Spleen (tissue), 11 donors: ENCODE measurements at regions not wholly inside any gene's neighbourhood (a gene's known extent, or its start where the extent isn't known, plus 50 kb on each side); places are given as distances from the start of the nearest gene placed in this dataset.

Experiments used
- DNase-seq: peaks from one replicate; pipeline ENCODE4 v3.0.0-alpha.2; 2020
- H3K27ac ChIP-seq, 8 donors: fragments of 200-600 bp; sonication (generic) in 7 of 8; 1 replicate in 4 of 8; 2 replicates in 4 of 8; pipeline versions ENCODE4 v1.5.0 to v1.8.0; 2016 to 2021; ENCODE audit warnings: inconsistent platforms in 4 of 8, mild to moderate bottlenecking in 4 of 8, moderate library complexity in 1 of 8
- H3K27me3 ChIP-seq, 7 donors: fragments of 200-600 bp; sonication (generic) in 6 of 7; replicated peaks in 1 of 7; 1 replicate in 4 of 7; 2 replicates in 3 of 7; pipeline versions ENCODE4 v1.5.0 to v1.8.0; 2016 to 2021; ENCODE audit warnings: inconsistent platforms in 3 of 7, mild to moderate bottlenecking in 1 of 7
- H3K36me3 ChIP-seq, 6 donors: fragments of 200-600 bp; sonication (generic) in 5 of 6; 1 replicate in 4 of 6; 2 replicates in 2 of 6; pipeline versions ENCODE4 v1.5.0 to v1.8.0; 2016 to 2021; ENCODE audit warnings: inconsistent platforms in 2 of 6
- H3K4me1 ChIP-seq, 6 donors: fragments of 200-600 bp; sonication (generic) in 5 of 6; 1 replicate in 3 of 6; 2 replicates in 3 of 6; pipeline versions ENCODE4 v1.5.0 to v1.8.0; 2016 to 2021; ENCODE audit warnings: inconsistent platforms in 3 of 6
- H3K4me3 ChIP-seq, 8 donors: fragments of 200-600 bp; sonication (generic) in 7 of 8; 1 replicate in 4 of 8; 2 replicates in 4 of 8; pipeline versions ENCODE4 v1.5.0 to v1.8.0; 2016 to 2021; ENCODE audit warnings: inconsistent platforms in 4 of 8, mild to moderate bottlenecking in 4 of 8, moderate library complexity in 2 of 8
- H3K9me3 ChIP-seq, 8 donors: fragments of 200-600 bp; sonication (generic) in 7 of 8; 1 replicate in 4 of 8; 2 replicates in 4 of 8; pipeline versions ENCODE4 v1.5.0 to v1.8.0; 2016 to 2021; ENCODE audit warnings: inconsistent platforms in 4 of 8
- POLR2A ChIP-seq, 3 donors: fragments of 450-650 bp; IDR thresholded peaks; one replicate each; pipeline ENCODE4 v1.5.1; 2017; ENCODE audit warnings: antibody characterized with exemption in 3 of 3, mild to moderate bottlenecking in 1 of 3
- POLR2AphosphoS5 ChIP-seq, 3 donors: sonication (generic); formaldehyde crosslinking; IDR thresholded peaks; one replicate each; pipeline ENCODE4 v1.5.1; 2017; ENCODE audit warnings: antibody characterized with exemption in 3 of 3
- WGBS, 5 donors: extraction: QIAGEN DNeasy Blood & Tissue Kit in 3 of 5; methylation state at CpG; one replicate each; pipeline versions ENCODE4 v1.1.5 to v1.1.7; 2013 to 2018; 5-methylcytosine and 5-hydroxymethylcytosine counted together
- intact Hi-C: fragments of 100-400 bp; cut with DNase I; formaldehyde crosslinking; loops from one replicate; pipeline ENCODE4 v1.15.0; 2023; ENCODE audit warnings: low total_unique reads
- TF ChIP-seq, protein P1 (sequence below), 11 experiments: fragments of 200-600 bp in 7 of 11; fragments of 450-650 bp in 4 of 11; sonication (generic) in 4 of 11; IDR thresholded peaks in 8 of 11; conservative IDR thresholded peaks in 3 of 11; 1 replicate in 7 of 11; 2 replicates in 4 of 11; pipeline versions ENCODE4 v1.4.0 to v1.8.0; 2016 to 2021; ENCODE audit warnings: antibody characterized with exemption in 11 of 11, inconsistent platforms in 4 of 11, mild to moderate bottlenecking in 1 of 11
- donor health status: healthy with polysubstance abuse.
- donor health status: DM: no; HTN: no; CAD: no; lungs with moderate emphysema.
- donor health status: DM: no; HTN: no; CAD: no.
- donor health status: Bipolar disorder and iron deficiency.
- donor health status: healthy.
- donor health status: DM: no; HTN: no; CAD: no.
- donor health status: DM: yes; HTN: yes; CAD: no.

DNA sequence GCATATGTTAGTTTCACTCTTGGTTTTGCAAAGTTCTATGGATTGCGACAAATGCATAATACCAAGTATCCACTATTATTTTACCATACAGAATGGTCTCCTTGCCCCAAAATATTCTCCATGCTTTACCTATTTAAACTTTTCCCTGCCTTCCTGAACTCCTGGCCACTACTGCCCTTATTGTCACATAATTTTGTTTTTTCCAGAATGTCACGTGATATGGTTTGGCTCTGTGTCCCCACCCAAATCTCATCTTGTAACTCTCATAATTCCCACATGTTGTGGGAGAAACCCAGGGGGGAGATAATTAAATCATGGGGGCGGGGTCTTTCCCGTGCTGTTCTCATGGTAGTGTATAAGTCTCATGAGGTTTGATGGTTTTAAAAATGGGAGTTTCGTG is 760.0 kb downstream of the METTL4 start:
- Histone ChIP-seq H3K27me3 (no peaks in the 10 kb centered on the region), H3K9me3 (peaks cover 0 to 12% (median 0%) of the 10 kb centered on the region in 8 donors), H3K4me1 (no peaks in the 10 kb centered on the region), H3K36me3 (no peaks in the 10 kb centered on the region), H3K4me3 (no peak overlapping the region), H3K27ac (no peak overlapping the region)
- intact Hi-C loops, result no loop called here
- 80 to 87% (median 83%) methylated on average over 5 of the region's 5 CpGs for WGBS, 5 donors
- TF ChIP-seq POLR2A (IDR thresholded peaks at IDR 0.05) (no peak), POLR2AphosphoS5 (IDR thresholded peaks at IDR 0.05) (no peak)
- TF ChIP-seq, protein P1, sequence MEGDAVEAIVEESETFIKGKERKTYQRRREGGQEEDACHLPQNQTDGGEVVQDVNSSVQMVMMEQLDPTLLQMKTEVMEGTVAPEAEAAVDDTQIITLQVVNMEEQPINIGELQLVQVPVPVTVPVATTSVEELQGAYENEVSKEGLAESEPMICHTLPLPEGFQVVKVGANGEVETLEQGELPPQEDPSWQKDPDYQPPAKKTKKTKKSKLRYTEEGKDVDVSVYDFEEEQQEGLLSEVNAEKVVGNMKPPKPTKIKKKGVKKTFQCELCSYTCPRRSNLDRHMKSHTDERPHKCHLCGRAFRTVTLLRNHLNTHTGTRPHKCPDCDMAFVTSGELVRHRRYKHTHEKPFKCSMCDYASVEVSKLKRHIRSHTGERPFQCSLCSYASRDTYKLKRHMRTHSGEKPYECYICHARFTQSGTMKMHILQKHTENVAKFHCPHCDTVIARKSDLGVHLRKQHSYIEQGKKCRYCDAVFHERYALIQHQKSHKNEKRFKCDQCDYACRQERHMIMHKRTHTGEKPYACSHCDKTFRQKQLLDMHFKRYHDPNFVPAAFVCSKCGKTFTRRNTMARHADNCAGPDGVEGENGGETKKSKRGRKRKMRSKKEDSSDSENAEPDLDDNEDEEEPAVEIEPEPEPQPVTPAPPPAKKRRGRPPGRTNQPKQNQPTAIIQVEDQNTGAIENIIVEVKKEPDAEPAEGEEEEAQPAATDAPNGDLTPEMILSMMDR (IDR thresholded peaks at IDR 0.05 in 8 of 11, conservative IDR thresholded peaks at IDR 0.05 in 3 of 11), result no peak
- DNase-seq, result no peak

DNA sequence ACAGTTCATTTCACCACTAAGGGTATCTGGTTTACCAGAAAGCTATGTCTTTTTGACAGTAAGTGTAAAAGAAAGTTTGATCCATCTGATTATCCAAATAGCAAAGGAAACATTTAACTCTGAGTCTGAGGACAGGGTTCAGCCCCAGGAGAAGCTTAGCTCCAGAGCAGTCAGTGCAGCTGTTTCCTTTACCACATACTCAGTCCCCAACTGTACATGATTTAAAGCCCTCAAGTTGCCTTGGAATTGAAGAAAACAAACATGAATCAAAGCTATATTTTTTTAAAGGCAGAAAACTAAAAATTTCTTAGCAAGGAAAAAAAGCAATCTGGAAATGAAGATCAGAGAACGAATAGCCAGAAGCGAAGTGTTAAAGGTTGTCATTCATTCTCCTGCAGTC is 746.0 kb downstream of the METTL4 start:
- Histone ChIP-seq H3K9me3 (no peaks in the 10 kb centered on the region), H3K4me1 (no peaks in the 10 kb centered on the region), H3K4me3 (no peak overlapping the region), H3K36me3 (no peaks in the 10 kb centered on the region), H3K27ac (no peak overlapping the region), H3K27me3 (no peaks in the 10 kb centered on the region)
- no peak for DNase-seq
- 25 to 55% (median 51%) methylated on average over 2 of the region's 2 CpGs for WGBS, 5 donors
- intact Hi-C loops, result no loop called here
- no peak for TF ChIP-seq POLR2A (IDR thresholded peaks at IDR 0.05)
- TF ChIP-seq, protein P1 (IDR thresholded peaks at IDR 0.05 in 8 of 11, conservative IDR thresholded peaks at IDR 0.05 in 3 of 11), result no peak
- no peak for TF ChIP-seq POLR2AphosphoS5 (IDR thresholded peaks at IDR 0.05)

DNA sequence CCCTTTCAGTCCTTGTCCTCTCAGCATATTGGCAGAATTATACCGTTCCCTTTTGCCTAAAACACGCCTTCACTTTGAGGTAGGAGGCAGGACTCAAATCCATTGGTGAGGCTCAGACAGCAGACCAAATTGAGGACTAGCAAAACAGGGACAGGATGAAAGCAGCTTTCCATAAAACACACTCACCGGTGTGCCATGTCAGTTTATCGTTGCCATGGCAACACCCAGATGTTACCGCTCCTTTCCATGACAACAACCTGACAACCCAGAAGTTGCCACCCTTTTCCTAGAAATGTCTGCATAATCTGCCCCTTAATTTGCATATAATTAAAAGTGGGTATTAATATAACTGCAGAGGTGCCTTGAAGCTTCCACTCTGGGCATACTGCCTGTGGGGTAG is 730.4 kb downstream of the METTL4 start:
- H3K4me1 ChIP-seq, result no peaks in the 10 kb centered on the region
- intact Hi-C loops, result no loop called here
- H3K4me3 ChIP-seq, result no peak overlapping the region
- no peak for TF ChIP-seq POLR2A (IDR thresholded peaks at IDR 0.05)
- TF ChIP-seq POLR2AphosphoS5 (IDR thresholded peaks at IDR 0.05), result no peak
- TF ChIP-seq, protein P1 (IDR thresholded peaks at IDR 0.05 in 8 of 11, conservative IDR thresholded peaks at IDR 0.05 in 3 of 11), result no peak
- peaks cover 0 to 16% (median 4%) of the 10 kb centered on the region in 8 donors for H3K9me3 ChIP-seq
- DNase-seq, result no peak
- H3K36me3 ChIP-seq, result no peaks in the 10 kb centered on the region
- H3K27me3 ChIP-seq, result no peaks in the 10 kb centered on the region
- WGBS, 5 donors, result 86 to 90% (median 88%) methylated on average over 5 of the region's 5 CpGs
- H3K27ac ChIP-seq, result no peak overlapping the region

- Histone ChIP-seq H3K27me3 (no peaks in the 10 kb centered on the region), H3K4me1 (no peaks in the 10 kb centered on the region), H3K9me3 (peaks cover 0 to 9% (median 4%) of the 10 kb centered on the region in 8 donors), H3K27ac (no peak overlapping the region), H3K4me3 (no peak overlapping the region), H3K36me3 (no peaks in the 10 kb centered on the region)
- DNase-seq, result no peak
- WGBS, 5 donors, result 25 to 49% (median 31%) methylated on average over 3 of the region's 3 CpGs
- intact Hi-C loops, result no loop called here
- TF ChIP-seq, protein P1 (IDR thresholded peaks at IDR 0.05 in 8 of 11, conservative IDR thresholded peaks at IDR 0.05 in 3 of 11), result no peak
- TF ChIP-seq POLR2A (IDR thresholded peaks at IDR 0.05) (no peak), POLR2AphosphoS5 (IDR thresholded peaks at IDR 0.05) (no peak)
Observed at GRCh38 chr18:1846640-1847039, 724.7 kb downstream of the METTL4 start.
